GM21529 (cell line): ENCODE measurements at regions not wholly inside any gene's neighbourhood (a gene's known extent, or its start where the extent isn't known, plus 50 kb on each side); places are given as distances from the start of the nearest gene placed in this dataset.
"Not testable (repeated sequence)": the region's sequence is repeated elsewhere in the genome, so short reads cannot be mapped to it uniquely, and the experiment has no call there.

Experiments used
- ATAC-seq: cut with Tn5 transposase; IDR thresholded peaks from one replicate; pipeline ENCODE4 v1.9.1; 2021; ENCODE audit not compliant: unreplicated experiment

DNA sequence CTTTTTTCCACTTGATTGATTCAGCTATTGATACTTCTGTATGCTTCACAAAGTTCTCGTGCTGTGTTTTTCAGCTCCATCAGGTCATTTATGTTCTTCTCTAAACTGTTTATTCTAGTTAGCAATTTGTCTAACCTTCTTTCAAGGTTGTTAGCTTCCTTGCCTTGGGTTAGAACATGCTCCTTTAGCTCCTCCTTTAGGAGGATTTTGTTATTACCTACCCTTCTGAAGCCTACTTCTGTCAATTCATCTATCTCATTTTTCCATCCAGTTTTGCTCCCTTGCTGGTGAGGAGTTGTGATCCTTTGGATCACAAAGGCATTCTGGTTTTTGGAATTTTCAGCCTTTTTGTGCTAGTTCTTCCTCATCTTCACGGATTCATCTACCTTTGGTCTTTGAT lies 344.7 kb upstream of the CLEC14A start:
- not testable (repeated sequence) for ATAC-seq

GRCh38 chr14:38593476-38593875 lies 337.6 kb upstream of the CLEC14A start:
- no peak for ATAC-seq

GRCh38 chr14:38592764-38593442 lies 337.0 kb upstream of the CLEC14A start:
- ATAC-seq, result no peak

DNA sequence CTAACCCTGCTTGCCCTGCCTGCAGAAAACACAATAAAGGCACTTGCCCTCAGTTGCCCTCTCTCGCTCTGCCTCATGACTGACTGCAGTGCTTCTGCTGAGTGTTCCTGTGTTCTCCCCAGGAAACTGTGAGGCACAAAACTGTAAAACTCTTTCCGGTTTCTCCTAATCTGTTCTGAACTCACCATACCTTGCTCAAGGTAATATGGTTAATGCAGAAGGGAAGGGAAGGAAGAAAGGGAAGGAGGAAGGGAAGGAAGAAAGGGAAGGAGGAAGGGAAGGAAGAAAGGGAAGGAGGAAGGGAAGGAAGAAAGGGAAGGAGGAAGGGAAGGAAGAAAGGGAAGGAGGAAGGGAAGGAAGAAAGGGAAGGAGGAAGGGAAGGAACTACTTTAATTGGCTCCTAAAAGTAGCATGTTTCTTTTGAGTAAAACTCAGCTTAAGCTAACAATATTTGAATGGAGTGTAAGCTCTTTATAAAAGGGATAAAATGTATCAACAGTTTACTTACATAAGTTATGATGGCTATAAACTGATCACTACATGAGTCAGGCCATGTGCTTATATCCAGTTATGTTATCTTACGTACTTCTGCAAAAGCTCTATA lies 334.0 kb upstream of the CLEC14A start:
- no peak for ATAC-seq

- ATAC-seq, result no peak
Measured at GRCh38 chr14:38583471-38583870, 327.6 kb upstream of the CLEC14A start.

DNA sequence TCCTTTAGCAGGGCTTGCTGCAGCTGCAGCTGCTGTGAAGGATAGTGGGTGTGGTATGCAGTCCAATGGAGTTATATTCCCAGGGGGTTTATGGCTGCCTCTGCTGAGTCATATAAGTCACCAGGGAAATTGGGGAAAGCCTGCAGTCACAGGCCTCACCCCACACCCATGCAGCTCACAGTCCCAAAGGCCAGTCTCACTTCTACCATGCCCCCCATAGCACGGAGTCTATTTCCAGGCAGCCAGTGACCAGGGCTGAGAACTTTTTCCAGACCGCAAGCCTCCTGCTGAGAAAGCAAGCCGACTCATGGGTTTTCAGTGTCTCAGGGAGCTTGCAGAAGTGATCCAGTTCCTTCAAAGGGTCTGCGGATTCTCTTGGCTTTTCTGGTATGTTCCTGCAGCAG lies 322.4 kb upstream of the CLEC14A start:
- ATAC-seq, result no peak

DNA sequence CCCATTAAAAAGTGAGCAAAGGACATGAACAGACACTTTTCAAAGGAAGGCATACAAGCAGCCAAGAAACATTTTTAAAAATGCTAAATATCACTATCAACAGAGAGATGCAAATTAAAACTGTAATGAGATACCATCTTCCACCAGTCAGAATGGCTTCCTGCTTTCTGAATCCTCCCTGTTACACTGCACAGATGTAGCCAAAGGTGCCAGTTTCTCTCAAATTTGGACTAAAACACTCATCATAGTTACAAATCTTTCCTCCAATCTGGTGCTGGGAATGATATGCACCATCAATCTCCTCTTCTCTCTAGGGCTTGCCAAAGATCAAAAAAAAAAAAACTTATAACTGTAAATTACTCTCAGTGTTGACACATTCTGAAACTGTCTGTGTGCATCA lies 311.8 kb upstream of the CLEC14A start:
- ATAC-seq, result no peak

GRCh38 chr14:38561657-38562056 lies 305.8 kb upstream of the CLEC14A start:
- no peak for ATAC-seq

GRCh38 chr14:38559711-38560110 lies 303.8 kb upstream of the CLEC14A start:
- ATAC-seq, result no peak

DNA sequence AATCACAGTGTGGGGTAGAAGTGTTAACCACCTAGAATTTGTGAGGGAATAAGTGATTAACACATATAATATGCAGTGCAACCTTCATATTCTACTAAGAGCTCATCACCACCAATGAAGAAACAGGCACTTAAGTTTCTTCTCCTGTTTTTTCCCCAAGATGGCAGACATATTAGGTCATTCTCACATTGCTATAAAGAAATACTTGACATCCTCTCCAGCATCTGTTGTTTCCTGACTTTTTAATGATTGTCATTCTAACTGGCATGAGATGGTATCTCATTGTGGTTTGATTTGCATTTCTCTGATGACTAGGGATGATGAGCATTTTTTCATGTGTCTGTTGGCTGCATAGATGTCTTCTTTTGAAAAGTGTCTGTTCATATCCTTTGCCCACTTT lies 301.5 kb upstream of the CLEC14A start:
- ATAC-seq, result not testable (repeated sequence)

DNA sequence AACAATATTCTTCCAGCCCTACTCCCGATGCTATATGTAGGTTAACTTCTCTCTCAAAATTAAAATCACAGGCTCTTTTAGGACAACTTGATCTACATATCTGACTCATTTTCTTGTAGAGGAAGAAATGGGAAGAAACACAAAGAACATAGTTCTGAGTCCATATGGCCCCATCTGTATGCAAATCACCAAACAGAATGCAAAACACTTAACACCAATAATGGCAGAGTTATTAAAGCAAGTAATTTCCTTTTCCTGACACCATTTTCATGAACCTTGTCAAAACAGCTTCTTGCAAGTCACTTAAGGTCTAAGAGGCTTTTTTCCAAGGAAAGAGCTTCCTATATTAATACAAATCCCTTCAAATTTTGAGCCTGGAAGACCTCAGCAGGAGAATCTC lies 300.4 kb upstream of the CLEC14A start:
- ATAC-seq, result no peak

DNA sequence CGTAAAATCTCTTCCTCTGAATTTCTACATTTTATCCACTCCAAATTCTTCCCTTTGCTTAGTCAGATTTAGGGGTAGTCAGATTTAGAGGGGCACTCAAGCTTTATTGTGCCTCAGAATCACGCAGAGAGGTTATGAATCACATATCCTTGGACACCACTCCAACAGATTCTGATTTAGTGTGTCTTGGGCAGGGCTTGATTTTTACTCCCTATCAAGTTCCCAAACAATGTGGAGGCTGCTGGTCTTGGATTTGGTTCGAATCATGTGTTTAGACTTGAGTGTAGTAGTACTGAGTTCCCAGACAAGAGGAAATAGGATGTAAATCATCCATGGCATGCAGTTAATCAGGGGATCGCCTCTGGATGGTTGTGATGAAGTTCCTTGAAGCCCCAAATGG lies 298.1 kb upstream of the CLEC14A start:
- ATAC-seq, result no peak

GRCh38 chr14:38553586-38553985 lies 297.7 kb upstream of the CLEC14A start:
- ATAC-seq, result no peak

- no peak for ATAC-seq
Measured at GRCh38 chr14:38549564-38549963, 293.7 kb upstream of the CLEC14A start.

GRCh38 chr14:38547961-38548490 lies 292.1 kb upstream of the CLEC14A start:
- no peak for ATAC-seq

DNA sequence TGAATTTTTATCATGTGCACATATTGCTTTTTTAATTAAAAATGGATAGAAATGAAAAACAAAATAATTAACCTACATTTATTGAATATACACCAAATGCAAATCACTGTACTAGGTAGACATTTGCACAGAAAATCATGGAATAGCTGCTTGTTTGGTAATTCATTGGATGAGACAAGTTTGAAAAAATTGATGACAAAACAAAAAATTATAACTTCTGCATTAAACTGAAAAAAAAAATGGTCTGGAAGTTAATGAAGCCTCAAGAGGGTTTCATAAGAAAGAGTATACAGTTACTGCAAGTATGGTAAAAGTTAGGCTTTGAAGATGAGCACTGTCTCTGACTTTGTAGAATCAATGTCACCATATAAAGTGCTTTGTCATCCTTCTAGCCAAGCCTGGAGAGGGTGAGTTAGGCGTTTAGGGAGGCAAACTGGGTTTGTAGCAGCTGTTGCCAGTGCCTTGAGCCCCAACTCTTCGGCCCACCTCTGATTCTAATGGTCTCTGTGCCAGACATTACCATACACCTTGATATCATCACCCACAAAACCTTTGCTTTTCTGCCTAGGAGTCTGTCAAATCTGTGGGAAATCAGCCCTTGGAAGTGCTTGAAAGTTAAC lies 291.1 kb upstream of the CLEC14A start:
- no peak for ATAC-seq

GRCh38 chr14:38544776-38545175 lies 288.9 kb upstream of the CLEC14A start:
- no peak for ATAC-seq

DNA sequence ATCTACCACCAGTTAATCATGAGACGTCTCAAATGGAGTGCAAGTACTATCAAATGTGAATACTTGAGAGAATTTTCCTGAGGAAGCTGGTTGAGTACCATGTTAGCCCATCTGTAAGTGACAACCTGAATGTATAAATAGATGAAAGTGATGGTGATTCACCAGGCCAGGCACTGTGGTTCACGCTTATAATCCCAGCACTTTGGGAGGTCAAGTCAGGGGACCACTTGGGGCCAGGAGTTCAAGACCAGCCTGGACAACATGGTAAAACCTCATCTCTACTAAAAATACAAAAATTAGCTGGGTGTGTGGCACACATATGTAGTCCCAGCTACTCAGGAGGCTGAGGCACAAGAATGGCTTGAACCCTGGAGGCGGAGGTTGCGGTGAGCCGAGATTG lies 288.0 kb upstream of the CLEC14A start:
- not testable (repeated sequence) for ATAC-seq

DNA sequence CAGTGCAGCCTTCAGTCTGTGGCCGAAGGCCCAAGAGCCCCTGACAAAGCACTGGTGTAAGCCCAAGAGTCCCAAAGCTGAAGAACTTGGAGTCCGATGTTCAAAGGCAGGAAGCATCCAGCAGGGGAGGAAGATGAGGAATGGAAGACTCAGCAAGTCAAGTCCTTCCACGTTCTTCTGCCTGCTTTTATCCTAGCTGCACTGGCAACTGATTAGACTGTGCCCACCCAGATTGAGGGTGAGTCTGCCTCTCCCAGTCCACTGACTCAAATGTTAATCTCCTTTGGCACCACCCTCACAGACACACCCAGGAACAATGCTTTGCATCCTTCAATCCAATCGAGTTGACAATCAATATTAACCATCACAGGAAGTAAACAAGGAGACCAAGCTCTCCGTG lies 282.2 kb upstream of the CLEC14A start:
- ATAC-seq, result not testable (repeated sequence)

DNA sequence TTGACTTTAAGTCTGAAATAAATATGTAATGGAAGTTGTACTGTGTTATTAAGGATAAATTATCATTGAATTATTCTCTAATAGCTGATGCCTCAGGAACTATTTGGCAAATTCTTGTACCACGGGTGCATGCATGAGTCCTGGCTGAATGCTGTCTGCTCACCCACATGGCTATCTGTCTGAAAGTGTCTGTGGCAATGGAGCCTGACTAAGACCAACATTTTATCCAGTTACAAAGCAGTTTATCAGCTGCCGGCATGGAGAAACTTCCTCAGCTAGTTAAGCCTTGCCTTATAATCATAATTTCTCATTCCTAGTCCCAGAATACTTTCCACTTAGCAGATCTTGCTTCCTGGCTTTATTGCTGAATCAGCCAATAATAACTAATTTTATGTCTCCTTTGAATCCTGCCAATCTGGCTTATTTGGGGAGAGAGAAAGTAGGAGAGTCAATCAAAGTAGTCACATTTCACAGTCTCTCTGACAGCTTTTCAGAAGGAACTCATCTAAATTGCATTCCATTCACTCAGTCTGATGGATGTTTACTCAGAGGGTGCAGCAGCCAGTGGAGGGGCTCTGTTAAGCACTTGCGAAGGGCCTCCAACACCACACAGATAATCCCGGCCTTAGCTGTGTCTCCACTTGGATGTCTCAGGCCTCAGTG lies 280.6 kb upstream of the CLEC14A start:
- ATAC-seq, result no peak

DNA sequence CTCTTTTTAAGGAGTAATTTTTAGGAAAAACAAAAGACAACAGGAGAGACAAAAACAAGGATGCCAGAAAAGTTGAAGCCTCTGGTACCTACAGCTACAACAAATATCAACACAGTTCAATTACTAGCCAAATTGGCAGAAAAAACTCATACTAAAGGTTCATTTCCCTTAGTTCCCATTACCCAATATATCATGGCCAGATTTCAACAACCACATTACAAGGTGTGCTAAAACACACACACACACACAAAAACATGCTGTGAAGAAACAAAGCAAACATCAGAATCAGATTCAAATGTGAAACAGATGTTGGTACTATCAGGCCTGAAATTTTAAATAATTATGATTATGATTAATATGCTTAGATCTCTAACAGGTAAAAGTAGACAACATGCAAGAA lies 272.7 kb upstream of the CLEC14A start:
- ATAC-seq, result no peak

GRCh38 chr14:38527502-38527878 lies 271.6 kb upstream of the CLEC14A start:
- no peak for ATAC-seq
